ENCODE measurements at regions not wholly inside any gene's neighbourhood (a gene's known extent, or its start where the extent isn't known, plus 50 kb on each side); places are given as distances from the start of the nearest gene placed in this dataset.

DNA sequence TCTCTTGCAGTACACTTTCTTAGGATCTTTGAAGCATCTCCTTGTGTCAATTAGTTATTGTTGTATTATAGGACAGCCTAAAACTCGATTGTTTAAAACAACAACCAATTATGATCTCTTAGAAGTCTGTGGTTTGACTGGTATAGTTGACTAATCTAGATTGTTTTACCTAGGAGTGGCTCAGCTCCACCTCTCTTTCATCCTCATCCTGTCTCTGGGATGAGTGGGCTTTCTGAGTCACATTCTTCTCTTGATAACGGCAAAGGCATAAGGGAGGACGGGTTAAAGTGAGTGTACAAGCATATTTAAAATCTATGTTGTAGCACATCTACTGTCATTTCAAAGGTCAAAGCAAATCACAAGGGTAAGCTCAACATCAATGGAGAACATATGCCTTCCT, 102.3 kb upstream of the GULP1 start:
- Mint-ChIP-seq H3K4me3 (no peak overlapping the region), H3K27ac (no peak overlapping the region), H3K9me3 (no peaks in the 10 kb centered on the region), H3K27me3 (ENCODE audit: insufficient read depth, low read depth, poor library complexity) (peaks cover 2% of the 10 kb centered on the region), H3K4me1 (no peaks in the 10 kb centered on the region; the same call in 2 of the 3 replicates), H3K36me3 (ENCODE audit: low read depth) (no peaks in the 10 kb centered on the region)
- Histone ChIP-seq H3F3A (replicated peaks; ENCODE audit: low read depth) (no peaks in the 10 kb centered on the region), H3K9me2 (ENCODE audit: insufficient read depth) (peaks cover under 1% of the 10 kb centered on the region; the same call in 1 of the 2 replicates), H3K4me1 (ENCODE audit: insufficient read depth) (no peaks in the 10 kb centered on the region), H3K79me2 (replicated peaks; ENCODE audit: insufficient read depth) (no peaks in the 10 kb centered on the region), H3K36me3 (ENCODE audit: insufficient read depth) (no peaks in the 10 kb centered on the region), H3K27ac (ENCODE audit: low read depth) (no peak overlapping the region), H3K4me3 (no peak overlapping the region), H4K20me1 (replicated peaks; ENCODE audit: insufficient read depth) (no peaks in the 10 kb centered on the region), H3K4me2 (no peak overlapping the region), H3K27me3 (ENCODE audit: insufficient read depth) (no peaks in the 10 kb centered on the region), H2AFZ (peak overlapping the region; percentile 30; the same call in 1 of the 2 replicates)
- ATAC-seq (no peak), DNase-seq (ENCODE audit: low spot score) (no peak)
- TF ChIP-seq POLR2AphosphoS5 (IDR thresholded peaks at IDR 0.05; ENCODE audit: low read depth) (no peak), NANOG (IDR thresholded peaks at IDR 0.05; ENCODE audit: borderline replicate concordance) (no peak), JUNB (IDR thresholded peaks at IDR 0.05; ENCODE audit: unreplicated experiment) (no peak), CREB1 (CRISPR knock-in tag; IDR thresholded peaks at IDR 0.05; ENCODE audit: low read depth) (no peak), EZH2phosphoT487 (IDR thresholded peaks at IDR 0.05; ENCODE audit: unreplicated experiment) (no peak)
- TF ChIP-seq, protein P1, sequence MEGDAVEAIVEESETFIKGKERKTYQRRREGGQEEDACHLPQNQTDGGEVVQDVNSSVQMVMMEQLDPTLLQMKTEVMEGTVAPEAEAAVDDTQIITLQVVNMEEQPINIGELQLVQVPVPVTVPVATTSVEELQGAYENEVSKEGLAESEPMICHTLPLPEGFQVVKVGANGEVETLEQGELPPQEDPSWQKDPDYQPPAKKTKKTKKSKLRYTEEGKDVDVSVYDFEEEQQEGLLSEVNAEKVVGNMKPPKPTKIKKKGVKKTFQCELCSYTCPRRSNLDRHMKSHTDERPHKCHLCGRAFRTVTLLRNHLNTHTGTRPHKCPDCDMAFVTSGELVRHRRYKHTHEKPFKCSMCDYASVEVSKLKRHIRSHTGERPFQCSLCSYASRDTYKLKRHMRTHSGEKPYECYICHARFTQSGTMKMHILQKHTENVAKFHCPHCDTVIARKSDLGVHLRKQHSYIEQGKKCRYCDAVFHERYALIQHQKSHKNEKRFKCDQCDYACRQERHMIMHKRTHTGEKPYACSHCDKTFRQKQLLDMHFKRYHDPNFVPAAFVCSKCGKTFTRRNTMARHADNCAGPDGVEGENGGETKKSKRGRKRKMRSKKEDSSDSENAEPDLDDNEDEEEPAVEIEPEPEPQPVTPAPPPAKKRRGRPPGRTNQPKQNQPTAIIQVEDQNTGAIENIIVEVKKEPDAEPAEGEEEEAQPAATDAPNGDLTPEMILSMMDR (conservative IDR thresholded peaks at IDR 0.05; ENCODE audit: low read depth in 2 of 2) = no peak
- TF ChIP-seq, protein P2, sequence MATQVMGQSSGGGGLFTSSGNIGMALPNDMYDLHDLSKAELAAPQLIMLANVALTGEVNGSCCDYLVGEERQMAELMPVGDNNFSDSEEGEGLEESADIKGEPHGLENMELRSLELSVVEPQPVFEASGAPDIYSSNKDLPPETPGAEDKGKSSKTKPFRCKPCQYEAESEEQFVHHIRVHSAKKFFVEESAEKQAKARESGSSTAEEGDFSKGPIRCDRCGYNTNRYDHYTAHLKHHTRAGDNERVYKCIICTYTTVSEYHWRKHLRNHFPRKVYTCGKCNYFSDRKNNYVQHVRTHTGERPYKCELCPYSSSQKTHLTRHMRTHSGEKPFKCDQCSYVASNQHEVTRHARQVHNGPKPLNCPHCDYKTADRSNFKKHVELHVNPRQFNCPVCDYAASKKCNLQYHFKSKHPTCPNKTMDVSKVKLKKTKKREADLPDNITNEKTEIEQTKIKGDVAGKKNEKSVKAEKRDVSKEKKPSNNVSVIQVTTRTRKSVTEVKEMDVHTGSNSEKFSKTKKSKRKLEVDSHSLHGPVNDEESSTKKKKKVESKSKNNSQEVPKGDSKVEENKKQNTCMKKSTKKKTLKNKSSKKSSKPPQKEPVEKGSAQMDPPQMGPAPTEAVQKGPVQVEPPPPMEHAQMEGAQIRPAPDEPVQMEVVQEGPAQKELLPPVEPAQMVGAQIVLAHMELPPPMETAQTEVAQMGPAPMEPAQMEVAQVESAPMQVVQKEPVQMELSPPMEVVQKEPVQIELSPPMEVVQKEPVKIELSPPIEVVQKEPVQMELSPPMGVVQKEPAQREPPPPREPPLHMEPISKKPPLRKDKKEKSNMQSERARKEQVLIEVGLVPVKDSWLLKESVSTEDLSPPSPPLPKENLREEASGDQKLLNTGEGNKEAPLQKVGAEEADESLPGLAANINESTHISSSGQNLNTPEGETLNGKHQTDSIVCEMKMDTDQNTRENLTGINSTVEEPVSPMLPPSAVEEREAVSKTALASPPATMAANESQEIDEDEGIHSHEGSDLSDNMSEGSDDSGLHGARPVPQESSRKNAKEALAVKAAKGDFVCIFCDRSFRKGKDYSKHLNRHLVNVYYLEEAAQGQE (IDR thresholded peaks at IDR 0.05; ENCODE audit: unreplicated experiment) = no peak

DNA sequence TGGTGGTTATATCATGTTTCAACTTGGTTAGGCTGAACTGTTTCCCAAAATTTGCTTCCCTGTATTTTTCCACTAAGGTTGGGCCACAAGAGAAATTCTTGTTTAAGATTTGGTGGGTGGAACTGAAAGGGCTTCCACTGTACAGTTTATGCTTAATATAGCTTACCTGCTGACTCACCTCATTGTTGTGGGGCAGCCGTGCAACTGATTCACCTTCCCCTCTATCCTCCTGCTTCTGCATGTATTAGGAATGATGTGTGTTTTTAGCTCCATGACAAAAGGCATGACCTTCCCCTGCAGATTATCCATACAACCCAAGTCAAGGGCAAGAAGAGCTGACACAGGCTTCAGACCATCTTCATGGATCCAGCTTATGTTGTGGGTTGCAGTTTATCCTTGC, 98.4 kb upstream of the GULP1 start:
- Histone ChIP-seq H2AFZ (no peak overlapping the region; the same call in 1 of the 2 replicates), H3K4me1 (ENCODE audit: insufficient read depth) (peaks cover 13% of the 10 kb centered on the region), H3K79me2 (replicated peaks; ENCODE audit: insufficient read depth) (no peaks in the 10 kb centered on the region), H3K27me3 (ENCODE audit: insufficient read depth) (no peaks in the 10 kb centered on the region), H3F3A (replicated peaks; ENCODE audit: low read depth) (no peaks in the 10 kb centered on the region), H3K4me2 (no peak overlapping the region), H3K27ac (ENCODE audit: low read depth) (no peak overlapping the region), H4K20me1 (replicated peaks; ENCODE audit: insufficient read depth) (no peaks in the 10 kb centered on the region), H3K36me3 (ENCODE audit: insufficient read depth) (no peaks in the 10 kb centered on the region), H3K9me2 (ENCODE audit: insufficient read depth) (no peaks in the 10 kb centered on the region; the same call in 1 of the 2 replicates), H3K4me3 (no peak overlapping the region)
- TF ChIP-seq POLR2AphosphoS5 (IDR thresholded peaks at IDR 0.05; ENCODE audit: low read depth) (no peak), CREB1 (CRISPR knock-in tag; IDR thresholded peaks at IDR 0.05; ENCODE audit: low read depth) (no peak), EZH2phosphoT487 (IDR thresholded peaks at IDR 0.05; ENCODE audit: unreplicated experiment) (no peak), ZNF114 (CRISPR knock-in tag; IDR thresholded peaks at IDR 0.05) (no peak), NANOG (IDR thresholded peaks at IDR 0.05; ENCODE audit: borderline replicate concordance) (no peak), EZH2 (IDR thresholded peaks at IDR 0.05; ENCODE audit: low read depth, unreplicated experiment) (no peak), ZNF331 (CRISPR knock-in tag; IDR thresholded peaks at IDR 0.05; ENCODE audit: low read depth) (no peak)
- TF ChIP-seq, protein P2 (IDR thresholded peaks at IDR 0.05; ENCODE audit: unreplicated experiment) = no peak
- TF ChIP-seq, protein P1 (conservative IDR thresholded peaks at IDR 0.05; ENCODE audit: low read depth in 2 of 2) = no peak
- no peaks in the 10 kb centered on the region for H3K9me3 Mint-ChIP-seq
- no peaks in the 10 kb centered on the region for H3K27me3 Mint-ChIP-seq (ENCODE audit: insufficient read depth, low read depth, poor library complexity)
- H3K27ac Mint-ChIP-seq = no peak overlapping the region
- DNase-seq (ENCODE audit: low spot score) (no peak), ATAC-seq (no peak)
- H3K4me1 Mint-ChIP-seq = peaks cover 9% of the 10 kb centered on the region
- no peaks in the 10 kb centered on the region for H3K36me3 Mint-ChIP-seq (ENCODE audit: low read depth)
- no peak overlapping the region for H3K4me3 Mint-ChIP-seq
